IPS-15b (cell line): ENCODE measurements at regions not wholly inside any gene's neighbourhood (a gene's known extent, or its start where the extent isn't known, plus 50 kb on each side); places are given as distances from the start of the nearest gene placed in this dataset.

Experiments
- H3K27me3 ChIP-seq: one replicate; pipeline ENCODE4 v1.6.1; 2013; ENCODE audit warnings: low read length; ENCODE audit not compliant: control insufficient read depth, insufficient read depth
- H3K36me3 ChIP-seq: one replicate; pipeline ENCODE4 v1.6.1; 2013; ENCODE audit warnings: low read length; ENCODE audit not compliant: control insufficient read depth, insufficient read depth
- H3K4me1 ChIP-seq: one replicate; pipeline ENCODE4 v1.6.1; 2013; ENCODE audit warnings: mild to moderate bottlenecking, low read length; ENCODE audit not compliant: control insufficient read depth, insufficient read depth
- H3K4me3 ChIP-seq: one replicate; pipeline ENCODE4 v1.5.1; 2013; ENCODE audit warnings: low read depth, low read length
- H3K9ac ChIP-seq: one replicate; pipeline ENCODE4 v1.6.1; 2013; ENCODE audit warnings: low read depth, mild to moderate bottlenecking, low read length
- H3K9me3 ChIP-seq: one replicate; pipeline ENCODE4 v1.6.1; 2013; ENCODE audit warnings: mild to moderate bottlenecking, low read length; ENCODE audit not compliant: control insufficient read depth, insufficient read depth

DNA sequence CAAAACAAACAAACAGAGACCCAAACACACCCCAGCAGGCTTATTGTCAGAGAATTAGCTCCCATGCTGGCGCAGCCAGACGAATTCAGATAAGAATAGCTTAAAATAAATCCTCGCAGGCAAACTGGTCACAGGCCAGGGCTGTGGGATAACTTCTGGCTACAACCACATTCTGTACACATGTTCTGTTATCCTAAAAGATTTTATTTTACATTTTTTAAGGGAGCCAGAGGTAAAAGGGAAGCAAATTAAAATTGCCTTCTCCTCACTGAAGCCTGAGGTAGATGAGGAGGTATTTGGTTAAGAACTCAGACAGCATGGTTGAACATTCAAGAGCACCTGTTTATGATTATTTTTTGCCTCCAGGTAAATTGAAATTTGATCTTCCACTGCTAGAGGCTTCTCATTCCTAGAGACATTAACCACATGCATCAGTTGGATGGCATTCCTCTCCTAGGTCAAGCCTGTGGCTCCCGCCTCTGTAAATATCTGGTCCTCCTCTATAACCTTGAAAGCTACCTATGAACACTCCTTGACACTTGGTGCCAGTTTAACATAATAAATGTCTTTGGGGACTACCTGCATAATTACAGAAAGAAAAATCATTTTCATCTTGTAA is 190.3 kb downstream of the SATB1 start:
- Histone ChIP-seq H3K36me3 (no peaks in the 10 kb centered on the region), H3K4me3 (no peak overlapping the region), H3K9ac (no peak overlapping the region), H3K4me1 (peaks cover 7% of the 10 kb centered on the region), H3K27me3 (no peaks in the 10 kb centered on the region), H3K9me3 (no peaks in the 10 kb centered on the region)

DNA sequence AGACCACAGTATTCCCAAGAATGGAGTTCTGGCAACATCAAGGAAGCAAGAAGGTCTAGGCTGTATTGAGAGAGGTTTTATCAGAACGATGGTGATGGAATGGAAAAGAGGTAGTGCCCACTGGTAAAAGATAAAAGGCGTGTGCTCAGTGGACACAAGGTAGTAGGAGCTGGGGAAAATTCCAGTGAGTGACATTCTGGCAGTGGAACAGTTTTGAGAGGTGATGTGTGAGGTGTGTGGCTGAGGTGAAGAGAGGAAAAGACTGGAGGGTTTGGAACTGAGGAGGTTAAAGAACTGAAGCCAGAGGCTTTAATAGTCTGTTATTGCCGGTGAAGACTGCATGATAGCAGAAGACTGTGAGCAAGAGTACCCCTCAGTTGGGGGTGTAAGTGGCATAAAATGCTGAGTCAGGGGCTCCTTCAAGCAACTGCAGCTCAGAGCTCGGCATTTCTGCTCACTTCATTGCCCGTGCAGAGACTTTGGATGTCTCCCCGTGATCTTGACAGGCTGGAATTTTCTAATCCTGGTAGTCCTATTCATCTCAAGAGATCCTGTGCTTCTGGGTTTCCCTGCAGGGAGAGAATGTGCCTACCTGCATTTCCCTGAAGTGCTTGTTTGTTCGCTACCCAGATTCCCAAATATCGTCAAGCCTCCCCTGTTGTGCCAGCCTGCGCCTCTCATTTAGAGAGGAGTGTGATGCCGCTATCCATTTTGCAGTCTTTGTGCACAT is 191.0 kb downstream of the SATB1 start:
- Histone ChIP-seq H3K4me1 (peaks cover 7% of the 10 kb centered on the region), H3K4me3 (no peak overlapping the region), H3K27me3 (no peaks in the 10 kb centered on the region)

DNA sequence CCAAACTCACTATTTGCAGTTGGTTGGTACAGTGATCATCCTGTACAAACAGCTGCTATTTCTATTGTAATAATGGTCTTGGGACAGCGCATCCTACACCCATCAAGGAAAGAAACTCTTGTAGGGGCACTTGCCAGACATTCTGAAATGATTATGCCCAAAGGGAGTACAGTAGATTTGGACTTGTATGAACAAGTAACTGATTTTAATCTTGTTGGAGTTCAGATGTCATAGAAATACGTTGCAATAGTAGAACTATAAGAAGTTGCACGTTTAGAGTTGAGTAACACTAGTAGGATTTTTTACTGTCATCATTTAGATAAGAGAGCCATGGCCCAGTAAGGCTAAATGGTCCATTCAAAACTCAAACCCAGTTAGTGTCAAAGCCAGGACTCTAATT is 192.8 kb downstream of the SATB1 start:
- Histone ChIP-seq H3K27me3 (no peaks in the 10 kb centered on the region), H3K4me1 (peaks cover 7% of the 10 kb centered on the region), H3K4me3 (no peak overlapping the region), H3K36me3 (no peaks in the 10 kb centered on the region), H3K9me3 (no peaks in the 10 kb centered on the region), H3K9ac (no peak overlapping the region)

More for the DNA sequence above, 191.0 kb downstream of the SATB1 start:
- H3K9ac ChIP-seq: no peak overlapping the region
- no peaks in the 10 kb centered on the region for H3K9me3 ChIP-seq
- no peaks in the 10 kb centered on the region for H3K36me3 ChIP-seq

DNA sequence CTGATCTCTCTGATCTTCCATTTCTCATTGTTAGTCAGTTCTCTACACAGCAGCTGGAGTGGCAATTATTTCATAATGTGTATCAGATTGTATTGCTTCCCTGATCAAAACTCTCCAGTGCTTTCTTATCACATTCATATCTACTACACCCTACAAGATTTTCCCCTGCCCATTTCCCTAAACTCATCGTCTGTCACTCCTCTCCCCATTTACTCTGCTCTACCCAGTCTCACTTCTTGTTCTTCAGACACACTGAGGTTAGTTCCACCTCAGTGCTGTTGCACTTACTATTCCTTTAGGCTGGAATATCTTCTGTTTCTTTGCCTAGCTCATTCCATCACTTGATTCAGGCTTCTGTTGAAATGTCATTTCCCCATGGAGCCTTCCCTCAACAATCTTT is 197.1 kb downstream of the SATB1 start:
- no peak overlapping the region for H3K4me3 ChIP-seq
- no peaks in the 10 kb centered on the region for H3K36me3 ChIP-seq
- no peaks in the 10 kb centered on the region for H3K27me3 ChIP-seq
- no peaks in the 10 kb centered on the region for H3K4me1 ChIP-seq
- H3K9me3 ChIP-seq: no peaks in the 10 kb centered on the region
- H3K9ac ChIP-seq: no peak overlapping the region

DNA sequence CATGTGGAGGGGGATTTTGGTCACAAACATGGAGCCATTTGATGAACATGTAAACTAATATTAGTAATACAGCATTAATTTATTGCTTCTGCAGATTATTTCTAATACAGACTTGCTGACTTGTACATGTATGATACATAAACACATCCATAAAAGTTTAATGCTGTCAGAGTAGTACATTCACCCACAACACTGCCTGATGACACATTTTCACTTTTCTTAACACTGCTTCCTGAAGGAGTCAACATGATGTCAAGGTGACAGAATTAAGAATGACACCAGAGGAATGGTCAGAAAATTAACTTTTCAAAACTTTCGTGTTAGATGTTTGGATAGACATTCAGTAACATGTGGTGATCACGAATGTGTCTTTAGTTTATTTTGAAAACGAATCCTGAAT is 199.4 kb downstream of the SATB1 start:
- H3K36me3 ChIP-seq: no peaks in the 10 kb centered on the region
- H3K9me3 ChIP-seq: no peaks in the 10 kb centered on the region
- no peak overlapping the region for H3K4me3 ChIP-seq
- H3K27me3 ChIP-seq: no peaks in the 10 kb centered on the region
- H3K9ac ChIP-seq: no peak overlapping the region
- H3K4me1 ChIP-seq: no peaks in the 10 kb centered on the region

DNA sequence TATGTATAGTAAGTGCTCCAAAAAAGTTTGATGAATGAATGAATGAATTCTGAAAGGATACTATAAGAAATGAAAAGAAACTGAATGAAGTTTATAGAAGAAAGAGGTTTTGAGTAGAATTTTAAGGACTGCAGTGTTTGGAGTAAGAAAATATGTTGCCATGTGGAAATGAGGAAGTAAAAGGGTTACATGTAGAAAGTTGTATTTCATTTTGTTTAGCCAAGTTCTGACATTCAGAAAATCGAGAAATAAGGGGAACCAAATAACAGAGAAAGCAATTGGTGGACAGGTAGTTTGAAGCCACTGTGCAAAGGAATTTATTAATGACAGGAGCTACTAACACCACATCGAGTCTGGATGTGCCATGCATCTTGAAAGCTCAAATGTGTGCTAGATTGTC is 200.7 kb downstream of the SATB1 start:
- H3K4me3 ChIP-seq: no peak overlapping the region
- H3K4me1 ChIP-seq: no peaks in the 10 kb centered on the region
- no peaks in the 10 kb centered on the region for H3K36me3 ChIP-seq
- H3K9me3 ChIP-seq: no peaks in the 10 kb centered on the region
- no peak overlapping the region for H3K9ac ChIP-seq
- no peaks in the 10 kb centered on the region for H3K27me3 ChIP-seq

DNA sequence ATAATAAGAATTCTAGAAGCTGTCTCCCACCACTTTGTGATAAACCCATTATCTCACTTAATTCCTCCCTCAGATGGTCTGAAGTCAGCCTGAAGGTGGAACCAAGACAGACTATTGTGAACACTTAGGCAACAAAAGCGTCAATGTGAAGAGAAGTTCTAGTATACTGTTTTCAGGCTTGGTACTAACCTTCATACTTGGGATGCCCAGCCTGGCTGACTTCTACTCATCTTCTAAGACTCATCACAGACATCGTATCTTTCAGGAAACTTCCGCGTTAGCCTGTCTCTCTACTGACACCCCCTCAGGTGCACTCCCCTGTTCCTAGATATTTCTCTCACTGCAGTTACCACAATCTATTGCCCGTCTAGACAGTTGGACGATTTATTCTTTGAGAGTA is 201.2 kb downstream of the SATB1 start:
- no peak overlapping the region for H3K9ac ChIP-seq
- H3K4me3 ChIP-seq: no peak overlapping the region
- no peaks in the 10 kb centered on the region for H3K9me3 ChIP-seq
- H3K36me3 ChIP-seq: no peaks in the 10 kb centered on the region
- H3K27me3 ChIP-seq: no peaks in the 10 kb centered on the region
- H3K4me1 ChIP-seq: no peaks in the 10 kb centered on the region

DNA sequence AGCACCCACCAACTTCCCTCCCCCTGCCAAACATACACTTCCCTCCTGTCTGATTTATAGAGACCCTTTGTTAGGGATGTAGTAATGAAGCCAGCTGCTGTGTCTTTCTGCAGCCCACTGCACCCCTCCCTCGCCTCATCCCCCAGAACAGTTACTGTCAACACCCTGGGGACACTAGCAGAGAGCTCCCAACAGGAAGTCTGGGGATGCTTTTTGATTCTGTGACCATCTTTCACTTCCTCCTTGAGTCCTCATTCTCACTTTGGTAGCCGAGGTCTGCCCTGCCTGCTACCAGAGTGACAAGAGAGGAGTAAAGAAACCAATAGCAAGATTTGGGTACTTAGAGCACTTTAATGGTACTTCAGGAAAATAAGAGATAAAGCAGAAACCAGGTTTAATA is 201.6 kb downstream of the SATB1 start:
- Histone ChIP-seq H3K27me3 (no peaks in the 10 kb centered on the region), H3K36me3 (no peaks in the 10 kb centered on the region), H3K4me1 (no peaks in the 10 kb centered on the region), H3K9ac (no peak overlapping the region), H3K4me3 (no peak overlapping the region), H3K9me3 (no peaks in the 10 kb centered on the region)

DNA sequence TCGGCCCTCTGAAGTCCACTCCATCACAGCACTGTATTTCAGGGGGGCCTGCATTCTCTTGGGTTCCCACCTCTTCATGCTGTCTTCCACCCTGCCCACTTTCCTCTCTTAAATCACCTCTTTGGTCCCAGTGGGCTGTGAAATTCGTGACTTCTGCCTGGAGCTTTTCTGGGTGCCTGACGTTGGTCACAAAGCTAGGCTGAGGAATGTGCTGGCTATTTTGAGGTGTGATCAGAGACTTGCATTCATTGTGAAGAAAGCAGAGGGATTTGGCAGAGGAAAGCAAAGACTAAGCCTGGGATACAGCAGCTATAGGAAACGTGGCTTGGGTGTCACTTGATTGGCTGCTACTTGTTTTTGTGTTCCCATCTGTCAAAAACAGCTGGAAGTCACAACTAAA is 202.5 kb downstream of the SATB1 start:
- H3K36me3 ChIP-seq: no peaks in the 10 kb centered on the region
- H3K9ac ChIP-seq: no peak overlapping the region
- no peaks in the 10 kb centered on the region for H3K27me3 ChIP-seq
- H3K4me1 ChIP-seq: no peaks in the 10 kb centered on the region
- no peak overlapping the region for H3K4me3 ChIP-seq
- no peaks in the 10 kb centered on the region for H3K9me3 ChIP-seq

DNA sequence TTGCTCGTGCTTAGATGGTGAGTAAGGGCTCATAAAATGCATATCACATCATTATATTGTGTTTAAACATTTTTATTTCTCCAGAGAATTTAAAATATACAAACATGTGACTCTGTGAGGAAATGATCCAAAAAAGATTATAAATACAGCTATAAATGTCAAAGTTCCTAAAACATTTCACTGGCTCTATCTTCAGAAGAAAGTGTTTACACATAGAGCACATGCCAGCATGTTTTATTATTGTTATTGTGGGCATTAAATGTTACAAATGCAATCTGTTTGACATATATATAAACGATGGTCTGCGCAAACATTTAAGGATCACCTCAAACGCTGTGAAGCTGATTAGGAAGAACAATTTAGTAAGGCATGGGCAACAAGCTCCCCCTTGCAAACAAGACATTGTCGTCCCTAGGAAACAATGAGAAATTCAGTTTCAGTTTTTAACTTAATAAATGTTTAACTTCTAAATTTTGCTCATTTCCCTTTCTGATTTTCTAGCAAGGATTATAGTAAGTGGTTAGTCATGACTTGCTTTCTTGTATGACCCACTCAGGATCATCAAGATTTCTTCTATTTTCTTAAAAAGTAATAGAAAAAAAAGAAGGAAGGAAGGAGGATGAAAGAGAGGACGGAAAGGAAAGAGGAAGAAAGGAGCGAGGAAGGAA is 207.5 kb downstream of the SATB1 start:
- Histone ChIP-seq H3K27me3 (no peaks in the 10 kb centered on the region), H3K9me3 (no peaks in the 10 kb centered on the region), H3K36me3 (no peaks in the 10 kb centered on the region), H3K4me1 (peaks cover 8% of the 10 kb centered on the region), H3K9ac (no peak overlapping the region), H3K4me3 (no peak overlapping the region)

DNA sequence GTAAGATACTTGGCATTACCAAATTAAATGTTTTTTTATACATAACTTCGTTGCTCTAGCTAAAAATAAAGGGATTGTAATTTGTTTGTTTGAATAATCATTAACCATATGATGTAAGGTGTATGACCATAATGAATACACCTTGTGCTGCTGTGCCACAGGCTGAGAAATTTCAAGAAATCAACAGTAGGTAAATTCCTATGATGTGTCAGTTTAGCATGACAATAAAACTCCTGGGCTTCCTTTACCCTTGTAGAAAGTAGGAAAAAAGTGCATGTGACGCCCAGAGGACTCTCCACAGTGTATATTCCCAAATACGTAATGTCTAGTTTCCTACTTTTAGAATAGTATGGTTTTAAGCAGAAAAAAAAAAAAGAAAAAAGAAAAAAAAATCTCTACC is 208.1 kb downstream of the SATB1 start:
- no peaks in the 10 kb centered on the region for H3K9me3 ChIP-seq
- H3K27me3 ChIP-seq: no peaks in the 10 kb centered on the region
- no peak overlapping the region for H3K9ac ChIP-seq
- no peak overlapping the region for H3K4me3 ChIP-seq
- H3K36me3 ChIP-seq: no peaks in the 10 kb centered on the region
- H3K4me1 ChIP-seq: peaks cover 8% of the 10 kb centered on the region

DNA sequence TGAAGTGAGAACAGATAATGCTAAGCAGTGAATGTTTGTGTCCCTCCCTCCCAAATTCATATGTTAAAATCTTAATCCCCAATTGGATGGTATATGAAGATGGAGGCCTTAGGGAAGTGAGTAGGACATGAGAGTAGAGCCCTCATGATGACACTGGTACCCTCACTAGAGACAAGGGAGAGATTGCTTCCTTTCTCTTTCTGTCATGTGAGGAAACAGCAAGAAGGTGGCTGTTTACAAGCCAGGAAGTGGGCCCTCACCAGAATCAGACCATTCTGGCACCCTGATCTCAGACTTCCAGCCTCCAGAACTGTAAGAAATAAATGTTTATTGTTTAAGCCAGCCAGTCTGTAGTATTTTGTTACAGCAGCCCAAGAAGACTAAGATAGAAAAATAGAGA is 209.5 kb downstream of the SATB1 start:
- no peak overlapping the region for H3K4me3 ChIP-seq
- H3K9me3 ChIP-seq: no peaks in the 10 kb centered on the region
- H3K27me3 ChIP-seq: no peaks in the 10 kb centered on the region
- H3K4me1 ChIP-seq: peaks cover 8% of the 10 kb centered on the region
- H3K9ac ChIP-seq: no peak overlapping the region
- no peaks in the 10 kb centered on the region for H3K36me3 ChIP-seq
